GM12891 (cell line): ENCODE measurements at regions not wholly inside any gene's neighbourhood (a gene's known extent, or its start where the extent isn't known, plus 50 kb on each side); places are given as distances from the start of the nearest gene placed in this dataset.

Experiments used
- PAX5 ChIP-seq: IDR thresholded peaks from 2 replicates; pipeline ENCODE4 v1.6.1; 2011; ENCODE audit warnings: low read length, moderate library complexity, mild to moderate bottlenecking; ENCODE audit not compliant: insufficient read depth, severe bottlenecking
- POLR2A ChIP-seq: IDR thresholded peaks from 2 replicates; pipeline ENCODE4 v1.6.1; 2011; ENCODE audit warnings: low read depth, low read length, control low read depth
- POLR2AphosphoS5 ChIP-seq: IDR thresholded peaks from 2 replicates; pipeline ENCODE4 v1.6.1; 2011; ENCODE audit warnings: low read depth, low read length, control low read depth
- POU2F2 ChIP-seq: IDR thresholded peaks from 2 replicates; pipeline ENCODE4 v1.6.1; 2011; ENCODE audit warnings: low read depth, mild to moderate bottlenecking, control low read depth, low read length, moderate library complexity
- SPI1 ChIP-seq: IDR thresholded peaks from 2 replicates; pipeline ENCODE4 v1.6.1; 2011; ENCODE audit warnings: low read depth, low read length, control low read depth
- TAF1 ChIP-seq: IDR thresholded peaks from 2 replicates; pipeline ENCODE4 v1.6.1; 2011; ENCODE audit warnings: low read depth, low read length, control low read depth

DNA sequence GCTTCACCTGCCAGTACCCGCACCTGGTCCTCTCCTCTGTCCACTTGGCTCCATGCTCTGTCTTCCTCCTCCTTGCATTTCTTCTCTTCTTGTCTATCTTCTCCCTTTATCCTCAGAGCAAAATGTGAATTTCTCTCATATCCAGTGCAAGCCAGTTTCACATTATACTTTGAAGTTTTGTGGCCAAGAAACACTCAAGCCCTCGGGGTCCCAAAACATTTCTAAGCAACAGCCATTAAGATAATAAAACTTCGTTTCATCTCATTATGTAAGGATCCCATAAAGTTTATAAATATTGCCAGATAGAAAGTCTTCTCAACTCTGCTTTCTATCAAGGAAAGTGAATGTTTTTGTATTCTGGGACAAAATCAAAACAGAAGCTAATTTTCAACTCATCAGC is 178.8 kb downstream of the SNX18 start:
- TF ChIP-seq POLR2A: no peak
- no peak for TF ChIP-seq TAF1
- no peak for TF ChIP-seq POLR2AphosphoS5
- no peak for TF ChIP-seq SPI1
- TF ChIP-seq POU2F2: no peak
- TF ChIP-seq PAX5: no peak
